Ascending aorta (tissue), 2 donors: ENCODE measurements at regions not wholly inside any gene's neighbourhood (a gene's known extent, or its start where the extent isn't known, plus 50 kb on each side); places are given as distances from the start of the nearest gene placed in this dataset.

Experiments
- DNase-seq, 2 donors: peaks; one replicate each; pipeline ENCODE4 v3.0.0-alpha.2; 2019; ENCODE audit warnings: low spot score in 2 of 2
- H3K27ac ChIP-seq, 2 donors: fragments of 200-600 bp; sonication (generic); one replicate each; pipeline ENCODE4 v1.5.1; 2016 to 2017; ENCODE audit warnings: mild to moderate bottlenecking in 1 of 2
- H3K27me3 ChIP-seq: fragments of 200-600 bp; sonication (generic); one replicate; pipeline ENCODE4 v1.5.1; 2017
- H3K36me3 ChIP-seq, 2 donors: fragments of 200-600 bp; sonication (generic); one replicate each; pipeline ENCODE4 v1.5.1; 2016
- H3K4me1 ChIP-seq, 2 donors: fragments of 200-600 bp; sonication (generic); one replicate each; pipeline ENCODE4 v1.5.1; 2016 to 2017; ENCODE audit warnings: mild to moderate bottlenecking in 1 of 2
- H3K4me3 ChIP-seq, 2 donors: fragments of 200-600 bp; sonication (generic); one replicate each; pipeline ENCODE4 v1.5.1; 2016 to 2017; ENCODE audit warnings: mild to moderate bottlenecking in 1 of 2
- H3K9me3 ChIP-seq, 2 donors: fragments of 200-600 bp; sonication (generic); one replicate each; pipeline ENCODE4 v1.5.1; 2016
- CTCF ChIP-seq, 3 experiments: fragments of 200-600 bp in 2 of 3; fragments of 450-650 bp in 1 of 3; sonication (generic) in 2 of 3; IDR thresholded peaks; one replicate each; pipeline ENCODE4 v1.5.1; 2016 to 2019; ENCODE audit warnings: antibody characterized with exemption in 3 of 3, mild to moderate bottlenecking in 1 of 3, moderate library complexity in 1 of 3
- intact Hi-C: fragments of 100-400 bp; cut with DNase I; formaldehyde crosslinking; loops from one replicate; pipeline ENCODE4 v1.15.1; 2023

GRCh38 chr4:132387060-132387459 lies 762.0 kb upstream of the PCDH10 start:
- H3K27ac ChIP-seq = no peak overlapping the region
- no peaks in the 10 kb centered on the region for H3K4me1 ChIP-seq
- intact Hi-C loops = no loop called here
- H3K9me3 ChIP-seq = no peaks in the 10 kb centered on the region
- no peak overlapping the region for H3K4me3 ChIP-seq
- no peaks in the 10 kb centered on the region for H3K36me3 ChIP-seq
- DNase-seq = no peak
- H3K27me3 ChIP-seq = no peaks in the 10 kb centered on the region
- no peak for TF ChIP-seq CTCF (IDR thresholded peaks at IDR 0.05)

GRCh38 chr4:132395561-132395960 lies 753.5 kb upstream of the PCDH10 start:
- intact Hi-C loops = no loop called here
- H3K9me3 ChIP-seq = no peaks in the 10 kb centered on the region
- no peak for DNase-seq
- TF ChIP-seq CTCF (IDR thresholded peaks at IDR 0.05) = no peak
- H3K36me3 ChIP-seq = no peaks in the 10 kb centered on the region
- no peaks in the 10 kb centered on the region for H3K4me1 ChIP-seq
- H3K27me3 ChIP-seq = no peaks in the 10 kb centered on the region
- no peak overlapping the region for H3K27ac ChIP-seq
- H3K4me3 ChIP-seq = no peak overlapping the region

- no peaks in the 10 kb centered on the region for H3K4me1 ChIP-seq
- intact Hi-C loops = no loop called here
- H3K36me3 ChIP-seq = no peaks in the 10 kb centered on the region
- H3K27me3 ChIP-seq = no peaks in the 10 kb centered on the region
- H3K27ac ChIP-seq = no peak overlapping the region
- H3K4me3 ChIP-seq = no peak overlapping the region
- H3K9me3 ChIP-seq = no peaks in the 10 kb centered on the region
- no peak for DNase-seq
- TF ChIP-seq CTCF (IDR thresholded peaks at IDR 0.05) = no peak
These were observed 752.5 kb upstream of the PCDH10 start for GRCh38 chr4:132396636-132397035.

GRCh38 chr4:132417220-132417619 lies 731.9 kb upstream of the PCDH10 start:
- DNase-seq = no peak
- Histone ChIP-seq H3K9me3 (no peaks in the 10 kb centered on the region), H3K36me3 (no peaks in the 10 kb centered on the region), H3K4me1 (no peaks in the 10 kb centered on the region), H3K27ac (no peak overlapping the region), H3K4me3 (no peak overlapping the region), H3K27me3 (no peaks in the 10 kb centered on the region)
- intact Hi-C loops = no loop called here
- no peak for TF ChIP-seq CTCF (IDR thresholded peaks at IDR 0.05)

- Histone ChIP-seq H3K4me1 (no peaks in the 10 kb centered on the region), H3K9me3 (no peaks in the 10 kb centered on the region), H3K4me3 (no peak overlapping the region), H3K27me3 (no peaks in the 10 kb centered on the region), H3K36me3 (no peaks in the 10 kb centered on the region), H3K27ac (no peak overlapping the region)
- intact Hi-C loops = no loop called here
- TF ChIP-seq CTCF (IDR thresholded peaks at IDR 0.05) = no peak
- no peak for DNase-seq
These were observed 722.0 kb upstream of the PCDH10 start for GRCh38 chr4:132427125-132427524.

GRCh38 chr4:132437117-132437516 lies 712.0 kb upstream of the PCDH10 start:
- no peaks in the 10 kb centered on the region for H3K36me3 ChIP-seq
- intact Hi-C loops = no loop called here
- no peaks in the 10 kb centered on the region for H3K9me3 ChIP-seq
- no peak for TF ChIP-seq CTCF (IDR thresholded peaks at IDR 0.05)
- H3K27ac ChIP-seq = no peak overlapping the region
- no peak overlapping the region for H3K4me3 ChIP-seq
- H3K4me1 ChIP-seq = no peaks in the 10 kb centered on the region
- H3K27me3 ChIP-seq = no peaks in the 10 kb centered on the region
- DNase-seq = no peak
